ENCODE measurements at regions not wholly inside any gene's neighbourhood (a gene's known extent, or its start where the extent isn't known, plus 50 kb on each side); places are given as distances from the start of the nearest gene placed in this dataset.

DNA sequence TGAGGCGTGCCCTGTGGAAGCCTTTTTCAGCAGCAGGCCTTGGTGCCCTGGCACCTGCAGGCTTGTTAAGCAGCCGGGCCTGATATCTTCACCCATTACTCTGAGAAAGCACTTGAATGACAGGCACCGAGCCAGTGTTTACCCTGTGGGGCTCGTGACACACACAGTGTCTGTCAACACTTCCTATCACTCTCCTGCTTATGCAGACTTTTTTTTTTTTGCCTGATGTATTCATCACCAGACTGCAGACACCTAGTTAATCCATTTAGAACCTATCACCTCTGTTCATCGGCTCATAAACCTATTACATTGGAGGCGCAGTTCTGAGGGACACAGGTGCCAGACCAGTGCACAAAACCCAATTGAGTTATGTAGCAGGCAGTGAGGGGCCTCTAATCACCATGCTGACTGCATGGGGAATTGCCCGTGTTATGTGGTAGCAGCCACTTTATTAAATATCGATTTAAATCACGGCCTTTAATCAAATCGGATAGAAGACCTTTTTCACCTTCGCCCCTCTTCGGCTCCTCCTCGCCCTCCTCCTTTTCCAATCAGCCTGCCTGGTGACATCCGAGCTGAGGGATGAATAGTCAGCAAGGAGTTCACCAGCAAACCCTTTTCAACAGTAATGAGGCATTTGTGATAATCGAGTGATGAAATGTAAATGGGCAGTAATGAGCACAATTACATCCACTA, 962.9 kb upstream of the SLC35B3 start:
- TF ChIP-seq POLR2A (IDR thresholded peaks at IDR 0.05; ENCODE audit: low read length) (no peak), GATA1 (IDR thresholded peaks at IDR 0.05; ENCODE audit: low read depth, low read length) (no peak)
